ENCODE measurements at regions not wholly inside any gene's neighbourhood (a gene's known extent, or its start where the extent isn't known, plus 50 kb on each side); places are given as distances from the start of the nearest gene placed in this dataset.
"Not testable (repeated sequence)": the region's sequence is repeated elsewhere in the genome, so short reads cannot be mapped to it uniquely, and the experiment has no call there.

DNA sequence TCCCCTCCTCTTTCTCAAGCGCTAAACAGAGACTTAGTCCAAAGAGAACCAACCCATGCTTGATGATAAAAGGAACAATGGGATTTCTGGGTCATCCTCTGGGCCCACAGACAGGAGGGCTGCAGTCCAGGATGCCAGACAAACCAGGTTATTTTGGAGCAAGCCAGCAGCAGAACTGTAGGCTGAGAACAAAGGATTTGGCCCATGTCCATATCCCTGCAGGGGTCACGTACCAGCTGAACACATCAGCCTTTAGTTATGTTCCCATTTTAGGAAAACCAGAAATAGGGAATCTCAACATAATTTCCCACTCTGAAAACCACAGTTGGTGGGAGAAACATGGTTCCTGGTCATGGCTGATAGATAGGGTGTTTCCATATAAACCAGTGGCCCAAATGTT lies 533.6 kb upstream of the CADM1 start:
- H3K9me3 ChIP-seq (ENCODE audit: control insufficient read depth, low read length, poor library complexity, severe bottlenecking) = no peaks in the 10 kb centered on the region
- no peak overlapping the region for H3K4me3 Mint-ChIP-seq
- no peak for ATAC-seq
- H3K27ac Mint-ChIP-seq = no peak overlapping the region
- H3K36me3 Mint-ChIP-seq (ENCODE audit: low read depth) = no peaks in the 10 kb centered on the region
- peaks cover 6% of the 10 kb centered on the region for H3K27me3 Mint-ChIP-seq
- no peak for DNase-seq
- H3K4me1 Mint-ChIP-seq = no peaks in the 10 kb centered on the region

DNA sequence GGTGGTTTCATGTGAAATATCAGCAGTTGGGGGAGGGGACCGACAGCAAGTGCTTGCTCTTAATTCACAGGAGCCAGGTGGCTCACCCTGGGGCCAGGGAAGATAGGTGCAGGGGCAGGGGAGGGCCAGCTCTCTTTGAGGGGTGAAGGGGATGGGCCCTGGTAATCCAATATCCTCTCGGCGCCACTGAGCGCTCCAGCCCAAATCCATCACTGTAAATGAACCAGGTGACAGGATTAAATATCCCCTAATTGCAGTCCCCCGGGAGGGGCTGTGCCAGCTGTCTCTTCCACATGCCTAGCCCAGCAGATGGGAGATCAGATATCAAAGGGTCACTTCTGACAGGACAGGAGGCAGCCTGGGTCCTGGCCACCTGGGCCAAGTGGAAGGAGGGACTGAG lies 531.8 kb upstream of the CADM1 start:
- ATAC-seq (no peak), DNase-seq (no peak)
- Mint-ChIP-seq H3K27ac (no peak overlapping the region), H3K4me1 (no peaks in the 10 kb centered on the region), H3K36me3 (ENCODE audit: low read depth) (no peaks in the 10 kb centered on the region), H3K27me3 (no peaks in the 10 kb centered on the region), H3K4me3 (no peak overlapping the region)
- H3K9me3 ChIP-seq (ENCODE audit: control insufficient read depth, low read length, poor library complexity, severe bottlenecking) = no peaks in the 10 kb centered on the region

DNA sequence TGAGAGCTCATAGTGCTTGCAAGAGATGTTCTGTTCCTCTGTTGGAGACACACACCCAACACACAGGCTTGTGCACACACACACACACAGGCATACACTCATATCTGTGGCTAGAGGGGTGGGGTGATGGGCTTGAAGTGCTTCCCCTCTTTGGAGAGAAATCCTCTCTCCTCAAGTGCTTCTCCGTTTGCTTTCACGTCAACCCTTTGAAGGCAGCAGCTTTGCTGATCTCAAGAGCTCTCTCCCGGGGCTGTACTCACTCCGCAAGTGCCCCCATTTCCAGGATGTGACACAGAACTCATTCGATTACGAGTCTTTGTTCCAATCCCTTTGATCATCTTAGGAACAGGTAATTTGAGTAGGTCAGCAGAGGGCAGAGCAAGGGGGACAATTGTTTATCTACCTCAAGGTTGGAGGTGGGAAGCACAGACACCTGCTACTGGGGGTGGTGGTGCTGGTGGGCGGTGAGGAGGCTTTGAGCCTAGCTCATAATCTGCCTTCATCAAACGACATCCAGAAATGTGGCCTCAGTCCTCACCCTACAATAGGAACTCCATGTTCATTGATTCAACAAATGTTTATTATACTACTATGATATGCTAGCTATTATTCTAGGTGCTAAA lies 529.8 kb upstream of the CADM1 start:
- no peak overlapping the region for H3K4me3 Mint-ChIP-seq
- DNase-seq (no peak), ATAC-seq (no peak)
- H3K9me3 ChIP-seq (ENCODE audit: control insufficient read depth, low read length, poor library complexity, severe bottlenecking) = no peaks in the 10 kb centered on the region
- H3K27me3 Mint-ChIP-seq = no peaks in the 10 kb centered on the region
- no peak overlapping the region for H3K27ac Mint-ChIP-seq
- H3K36me3 Mint-ChIP-seq (ENCODE audit: low read depth) = no peaks in the 10 kb centered on the region
- H3K4me1 Mint-ChIP-seq = no peaks in the 10 kb centered on the region

DNA sequence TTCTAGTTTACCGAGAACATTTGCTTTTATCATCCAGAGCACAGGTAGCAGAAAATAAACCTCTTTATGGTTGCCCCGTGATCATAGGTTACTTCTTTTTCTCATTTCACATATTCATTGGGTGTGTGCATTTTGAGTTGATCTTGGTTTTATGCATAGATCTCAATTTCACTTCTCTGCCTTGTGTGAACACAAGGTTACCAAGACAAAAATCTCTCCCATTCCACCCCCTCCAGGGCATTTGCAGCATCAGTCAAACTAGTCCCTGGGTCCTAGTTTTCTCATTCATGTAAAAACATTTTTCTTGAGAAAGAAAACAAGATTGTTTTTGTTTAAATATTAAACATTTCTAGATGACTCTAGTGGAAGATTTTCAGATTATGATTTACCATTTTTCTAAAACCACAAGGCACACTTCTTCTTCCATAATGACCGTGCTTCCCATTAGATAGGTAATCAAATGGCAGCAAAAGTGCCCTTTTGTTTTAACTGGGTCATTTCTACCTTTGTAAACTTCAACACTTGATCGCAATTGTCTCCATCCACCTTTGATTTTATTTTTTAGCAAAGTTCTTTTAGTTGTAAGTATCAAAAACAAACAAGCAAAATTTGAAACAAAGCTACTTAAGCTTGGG lies 526.6 kb upstream of the CADM1 start:
- no peak overlapping the region for H3K27ac Mint-ChIP-seq
- H3K4me1 Mint-ChIP-seq = no peaks in the 10 kb centered on the region
- H3K4me3 Mint-ChIP-seq = no peak overlapping the region
- DNase-seq (no peak), ATAC-seq (no peak)
- H3K36me3 Mint-ChIP-seq (ENCODE audit: low read depth) = no peaks in the 10 kb centered on the region
- H3K9me3 ChIP-seq (ENCODE audit: control insufficient read depth, low read length, poor library complexity, severe bottlenecking) = no peaks in the 10 kb centered on the region
- no peaks in the 10 kb centered on the region for H3K27me3 Mint-ChIP-seq

DNA sequence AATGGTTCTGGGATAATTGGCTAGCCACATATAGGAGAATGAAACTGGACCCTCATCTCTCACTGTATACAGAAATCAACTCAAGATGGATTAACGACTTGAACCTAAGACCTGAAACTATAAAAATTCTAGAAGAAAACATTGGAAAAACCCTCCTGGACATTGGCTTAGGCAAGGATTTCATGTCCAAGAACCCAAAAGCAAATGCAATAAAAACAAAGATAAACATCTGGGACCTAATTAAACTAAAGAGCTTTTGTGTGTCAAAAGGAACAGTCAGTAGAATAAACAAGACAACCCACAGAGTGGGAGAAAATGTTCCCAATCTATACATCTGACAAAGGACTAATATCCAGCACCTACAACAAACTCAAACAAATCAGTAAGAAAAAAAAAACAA lies 524.3 kb upstream of the CADM1 start:
- not testable (repeated sequence) for DNase-seq; H3K36me3 Mint-ChIP-seq (ENCODE audit: low read depth); H3K9me3 ChIP-seq (ENCODE audit: control insufficient read depth, low read length, poor library complexity, severe bottlenecking); H3K27me3 Mint-ChIP-seq; H3K4me1 Mint-ChIP-seq; ATAC-seq; H3K4me3 Mint-ChIP-seq; H3K27ac Mint-ChIP-seq

DNA sequence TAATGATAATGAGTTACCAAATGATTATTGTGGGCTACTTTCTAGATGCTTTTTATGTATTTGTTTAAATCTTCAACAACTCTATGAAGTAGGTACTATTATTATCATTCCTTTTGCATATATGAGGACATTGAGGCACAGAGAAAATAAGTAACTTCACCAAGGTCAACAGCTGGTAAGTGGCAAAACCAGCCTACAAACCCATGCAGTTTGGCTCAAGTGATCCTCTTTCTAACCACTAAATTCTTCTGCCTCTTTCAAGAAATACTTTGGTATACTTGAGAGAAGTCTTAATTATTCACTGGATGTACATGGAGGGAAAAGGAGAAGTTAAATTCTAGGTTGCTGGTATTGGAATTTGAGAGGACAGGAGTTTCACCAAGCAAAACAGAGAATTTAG lies 495.2 kb upstream of the CADM1 start:
- Mint-ChIP-seq H3K4me1 (no peaks in the 10 kb centered on the region), H3K27ac (no peak overlapping the region), H3K36me3 (ENCODE audit: low read depth) (no peaks in the 10 kb centered on the region), H3K4me3 (no peak overlapping the region), H3K27me3 (no peaks in the 10 kb centered on the region)
- H3K9me3 ChIP-seq (ENCODE audit: control insufficient read depth, low read length, poor library complexity, severe bottlenecking) = no peaks in the 10 kb centered on the region
- ATAC-seq (no peak), DNase-seq (no peak)

DNA sequence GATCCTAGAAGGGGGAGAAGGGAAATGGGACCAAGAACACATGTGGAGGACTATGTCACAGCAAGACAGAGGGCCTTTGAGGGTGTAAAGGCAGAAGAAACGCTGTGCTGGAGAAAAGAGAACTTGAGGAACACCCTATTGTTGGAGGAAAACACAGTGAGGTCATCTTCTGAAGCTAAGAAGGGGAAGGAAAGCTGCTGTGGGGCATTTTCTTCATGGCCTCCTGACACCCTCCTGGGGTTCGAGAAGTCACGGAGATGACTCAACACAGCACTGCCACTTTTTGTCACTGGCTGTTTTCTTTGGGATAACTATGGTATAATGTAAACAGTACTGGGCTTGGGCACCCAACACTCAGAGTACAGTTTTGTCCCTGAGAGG lies 492.6 kb upstream of the CADM1 start:
- H3K4me1 Mint-ChIP-seq = no peaks in the 10 kb centered on the region
- H3K4me3 Mint-ChIP-seq = no peak overlapping the region
- no peak for DNase-seq
- no peaks in the 10 kb centered on the region for H3K9me3 ChIP-seq (ENCODE audit: control insufficient read depth, low read length, poor library complexity, severe bottlenecking)
- H3K27me3 Mint-ChIP-seq = no peaks in the 10 kb centered on the region
- H3K27ac Mint-ChIP-seq = no peak overlapping the region
- no peak for ATAC-seq
- no peaks in the 10 kb centered on the region for H3K36me3 Mint-ChIP-seq (ENCODE audit: low read depth)

DNA sequence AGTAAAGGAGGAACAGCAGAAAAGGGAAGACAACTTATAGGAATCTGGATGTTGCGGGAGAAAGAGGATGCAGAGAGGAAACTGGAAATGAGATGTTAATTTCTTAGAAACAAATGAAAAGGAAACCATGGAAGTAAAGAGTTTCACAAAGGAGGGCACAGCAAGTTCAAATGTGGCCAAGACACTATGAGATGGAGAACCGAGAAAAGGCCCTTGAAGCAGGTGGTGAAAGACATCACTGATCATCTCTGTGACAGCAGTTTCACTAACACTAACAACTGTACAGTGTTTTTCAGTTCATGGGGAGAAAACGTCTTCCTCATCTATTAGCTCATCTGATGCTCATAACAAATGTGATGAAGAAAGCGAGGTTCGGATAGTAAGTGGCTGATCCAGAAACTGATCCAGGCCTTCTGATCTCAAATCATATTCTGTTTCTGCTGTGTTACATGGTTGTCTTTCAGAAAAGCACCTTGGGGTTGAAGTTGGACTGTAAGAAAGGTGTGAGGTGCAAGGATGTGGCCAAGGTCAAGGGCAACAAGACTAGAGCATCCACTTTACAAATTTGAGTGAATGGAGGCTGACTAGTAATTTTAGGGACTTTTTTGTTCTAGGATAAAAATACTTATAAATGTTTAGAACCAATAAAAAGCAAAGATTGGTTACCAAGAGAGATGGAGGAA lies 492.1 kb upstream of the CADM1 start:
- ATAC-seq = no peak
- H3K27me3 Mint-ChIP-seq = no peaks in the 10 kb centered on the region
- no peak for DNase-seq
- H3K36me3 Mint-ChIP-seq (ENCODE audit: low read depth) = no peaks in the 10 kb centered on the region
- no peaks in the 10 kb centered on the region for H3K9me3 ChIP-seq (ENCODE audit: control insufficient read depth, low read length, poor library complexity, severe bottlenecking)
- H3K27ac Mint-ChIP-seq = no peak overlapping the region
- H3K4me1 Mint-ChIP-seq = no peaks in the 10 kb centered on the region
- no peak overlapping the region for H3K4me3 Mint-ChIP-seq

DNA sequence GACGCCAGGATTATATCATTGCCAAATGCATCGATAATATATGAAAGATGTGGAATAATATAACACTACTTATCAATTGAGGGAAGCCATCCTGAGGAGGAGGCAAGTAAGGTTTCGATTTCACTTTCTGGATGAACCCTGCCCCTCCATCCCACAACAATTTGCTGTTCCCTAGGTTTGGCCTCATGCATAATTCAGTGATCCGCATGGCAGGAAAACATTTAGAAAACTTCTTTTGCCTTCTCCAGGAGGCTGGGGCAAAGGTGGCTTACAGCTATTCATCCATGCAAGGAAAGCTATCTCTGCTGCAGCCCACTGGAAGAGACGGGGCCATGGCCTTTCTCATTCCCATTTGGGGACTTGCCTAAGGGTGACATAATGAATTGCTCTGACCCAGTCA lies 489.4 kb upstream of the CADM1 start:
- DNase-seq = no peak
- no peak for ATAC-seq
- no peaks in the 10 kb centered on the region for H3K4me1 Mint-ChIP-seq
- no peak overlapping the region for H3K27ac Mint-ChIP-seq
- H3K36me3 Mint-ChIP-seq (ENCODE audit: low read depth) = no peaks in the 10 kb centered on the region
- H3K27me3 Mint-ChIP-seq = no peaks in the 10 kb centered on the region
- no peaks in the 10 kb centered on the region for H3K9me3 ChIP-seq (ENCODE audit: control insufficient read depth, low read length, poor library complexity, severe bottlenecking)
- no peak overlapping the region for H3K4me3 Mint-ChIP-seq

DNA sequence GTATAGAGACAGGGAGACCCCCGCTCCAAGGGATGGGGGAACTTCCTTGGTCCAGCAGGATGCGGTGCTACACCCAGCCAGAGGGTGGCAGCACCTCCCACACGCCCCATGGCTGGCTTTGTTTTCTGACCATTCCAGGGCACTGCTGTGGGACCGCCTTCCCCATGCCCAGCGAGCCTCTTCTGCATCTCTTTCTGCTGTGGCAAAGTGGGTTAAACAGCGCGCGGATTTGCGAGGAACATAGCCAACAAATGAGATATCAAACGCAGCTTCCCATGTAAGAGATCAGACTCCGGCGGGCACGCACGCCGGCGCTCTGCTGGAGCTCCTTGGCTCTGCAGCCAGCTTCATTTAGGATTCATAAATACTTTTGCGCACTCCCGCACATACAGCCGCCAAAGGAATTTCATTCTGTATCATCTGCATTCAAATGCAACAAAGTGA lies 485.8 kb upstream of the CADM1 start:
- no peak overlapping the region for H3K4me3 Mint-ChIP-seq
- no peak for DNase-seq
- H3K27ac Mint-ChIP-seq = no peak overlapping the region
- no peaks in the 10 kb centered on the region for H3K4me1 Mint-ChIP-seq
- no peaks in the 10 kb centered on the region for H3K36me3 Mint-ChIP-seq (ENCODE audit: low read depth)
- ATAC-seq = no peak
- no peaks in the 10 kb centered on the region for H3K27me3 Mint-ChIP-seq
- no peaks in the 10 kb centered on the region for H3K9me3 ChIP-seq (ENCODE audit: control insufficient read depth, low read length, poor library complexity, severe bottlenecking)

DNA sequence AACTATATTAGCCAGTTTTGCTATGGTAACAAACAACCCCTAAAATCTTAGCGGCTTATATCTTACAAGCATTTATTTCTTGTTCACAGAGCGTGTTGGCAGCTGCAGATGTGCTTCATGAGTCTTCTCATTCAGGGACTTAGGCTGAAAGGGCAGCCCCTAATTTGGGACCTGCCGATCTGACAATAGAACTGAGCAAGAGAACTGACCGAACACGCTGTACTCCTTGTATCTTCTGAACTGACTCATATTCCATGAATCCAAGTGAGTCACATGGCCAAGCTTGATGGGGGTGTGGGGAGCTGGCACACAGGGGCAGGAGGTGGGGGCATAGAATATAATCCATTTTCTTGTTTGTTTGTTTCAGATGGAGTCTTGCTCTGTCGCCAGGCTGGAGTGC lies 481.7 kb upstream of the CADM1 start:
- no peaks in the 10 kb centered on the region for H3K9me3 ChIP-seq (ENCODE audit: control insufficient read depth, low read length, poor library complexity, severe bottlenecking)
- Mint-ChIP-seq H3K4me3 (no peak overlapping the region), H3K36me3 (ENCODE audit: low read depth) (no peaks in the 10 kb centered on the region), H3K27me3 (no peaks in the 10 kb centered on the region), H3K27ac (no peak overlapping the region), H3K4me1 (no peaks in the 10 kb centered on the region)
- no peak for ATAC-seq
- DNase-seq = no peak

DNA sequence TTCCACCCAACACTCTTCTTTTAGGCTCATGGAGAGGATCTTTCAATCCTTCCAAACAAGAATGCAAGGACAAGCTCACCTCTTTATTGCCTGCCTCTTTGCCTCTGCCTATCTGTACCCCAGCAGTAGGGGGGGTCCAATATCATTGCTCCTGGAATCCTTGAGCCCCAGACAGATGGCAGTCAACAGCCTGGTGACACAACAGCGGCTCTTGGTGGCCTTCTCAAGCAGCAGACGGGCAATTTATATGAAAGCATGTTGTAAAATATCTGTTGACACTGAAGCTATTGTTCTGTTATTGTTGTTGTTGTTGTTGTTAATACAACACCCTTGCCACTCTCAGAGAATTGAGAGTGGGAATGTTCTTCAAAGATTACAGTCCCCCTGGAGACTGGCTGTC lies 480.0 kb upstream of the CADM1 start:
- no peak for DNase-seq
- no peaks in the 10 kb centered on the region for H3K9me3 ChIP-seq (ENCODE audit: control insufficient read depth, low read length, poor library complexity, severe bottlenecking)
- Mint-ChIP-seq H3K27me3 (no peaks in the 10 kb centered on the region), H3K27ac (no peak overlapping the region), H3K4me1 (no peaks in the 10 kb centered on the region), H3K36me3 (ENCODE audit: low read depth) (no peaks in the 10 kb centered on the region), H3K4me3 (no peak overlapping the region)
- ATAC-seq = no peak

DNA sequence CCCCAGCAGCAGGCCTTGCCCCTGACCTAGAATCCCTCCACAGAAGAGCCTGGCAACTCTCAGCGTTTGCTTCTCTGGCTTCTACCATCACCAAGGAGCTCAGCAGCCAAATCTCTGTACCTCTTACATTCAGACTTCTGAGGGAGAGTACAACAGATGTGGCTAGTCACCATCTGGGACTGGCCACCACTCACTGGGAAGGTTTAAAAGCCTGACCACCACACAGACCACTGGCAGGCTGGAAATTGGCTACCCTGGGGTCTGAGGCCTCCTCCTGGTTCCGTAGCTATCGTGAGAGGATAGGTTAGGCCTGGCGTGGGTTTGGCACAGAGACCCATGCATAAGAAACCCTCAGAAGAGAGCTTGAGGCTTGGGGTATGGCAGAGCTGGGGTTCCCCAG lies 478.5 kb upstream of the CADM1 start:
- Mint-ChIP-seq H3K27ac (no peak overlapping the region), H3K27me3 (no peaks in the 10 kb centered on the region), H3K4me1 (no peaks in the 10 kb centered on the region), H3K4me3 (no peak overlapping the region), H3K36me3 (ENCODE audit: low read depth) (no peaks in the 10 kb centered on the region)
- no peak for ATAC-seq
- DNase-seq = no peak
- H3K9me3 ChIP-seq (ENCODE audit: control insufficient read depth, low read length, poor library complexity, severe bottlenecking) = no peaks in the 10 kb centered on the region

Measured in T-helper 17 cell (primary cell).